HL-60 (cell line): ENCODE measurements at regions not wholly inside any gene's neighbourhood (a gene's known extent, or its start where the extent isn't known, plus 50 kb on each side); places are given as distances from the start of the nearest gene placed in this dataset.

Experiments used
- POLR2AphosphoS5 ChIP-seq: IDR thresholded peaks from 2 replicates; pipeline ENCODE4 v1.6.1; 2012; ENCODE audit warnings: low read depth
- TF ChIP-seq, protein P1 (sequence below): IDR thresholded peaks from one replicate; pipeline ENCODE4 v1.5.1; 2011; ENCODE audit warnings: low read length, control low read depth, inconsistent platforms; ENCODE audit not compliant: insufficient read depth

DNA sequence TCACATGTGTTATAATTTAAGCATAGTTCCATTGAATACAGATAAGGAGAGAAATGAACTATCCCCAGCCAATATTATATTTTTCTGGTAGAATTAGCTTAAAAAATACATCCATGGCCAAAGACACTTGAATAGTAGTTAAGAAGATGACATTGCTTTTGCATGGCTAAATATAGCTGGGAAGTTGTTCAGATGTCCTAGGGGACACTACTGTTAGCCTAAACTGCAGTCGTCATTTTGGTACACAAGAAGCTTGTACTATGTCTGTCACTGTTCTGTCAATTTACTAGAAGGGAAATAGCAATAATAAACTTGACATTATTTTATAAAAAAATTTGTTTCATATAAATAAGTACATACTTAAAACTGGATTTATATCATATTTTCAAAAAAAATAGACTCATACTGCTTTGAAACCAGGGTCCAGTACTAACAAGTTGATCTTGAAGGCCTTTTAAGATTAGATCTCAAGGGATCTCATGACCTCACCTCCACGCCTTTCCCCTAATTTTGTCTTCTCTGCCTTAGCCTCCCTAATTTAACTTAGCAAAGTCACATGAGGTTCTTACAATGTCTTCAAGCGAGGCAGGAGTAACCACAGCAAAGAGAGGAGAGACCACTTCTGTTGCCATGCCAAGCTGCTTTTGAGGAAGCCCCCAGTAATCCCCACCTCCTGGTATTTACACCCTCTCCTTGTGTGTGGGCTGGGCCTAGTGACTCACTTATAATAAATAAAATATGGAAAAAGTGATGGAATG is 81.0 kb downstream of the AVPR1A start:
- TF ChIP-seq, protein P1, sequence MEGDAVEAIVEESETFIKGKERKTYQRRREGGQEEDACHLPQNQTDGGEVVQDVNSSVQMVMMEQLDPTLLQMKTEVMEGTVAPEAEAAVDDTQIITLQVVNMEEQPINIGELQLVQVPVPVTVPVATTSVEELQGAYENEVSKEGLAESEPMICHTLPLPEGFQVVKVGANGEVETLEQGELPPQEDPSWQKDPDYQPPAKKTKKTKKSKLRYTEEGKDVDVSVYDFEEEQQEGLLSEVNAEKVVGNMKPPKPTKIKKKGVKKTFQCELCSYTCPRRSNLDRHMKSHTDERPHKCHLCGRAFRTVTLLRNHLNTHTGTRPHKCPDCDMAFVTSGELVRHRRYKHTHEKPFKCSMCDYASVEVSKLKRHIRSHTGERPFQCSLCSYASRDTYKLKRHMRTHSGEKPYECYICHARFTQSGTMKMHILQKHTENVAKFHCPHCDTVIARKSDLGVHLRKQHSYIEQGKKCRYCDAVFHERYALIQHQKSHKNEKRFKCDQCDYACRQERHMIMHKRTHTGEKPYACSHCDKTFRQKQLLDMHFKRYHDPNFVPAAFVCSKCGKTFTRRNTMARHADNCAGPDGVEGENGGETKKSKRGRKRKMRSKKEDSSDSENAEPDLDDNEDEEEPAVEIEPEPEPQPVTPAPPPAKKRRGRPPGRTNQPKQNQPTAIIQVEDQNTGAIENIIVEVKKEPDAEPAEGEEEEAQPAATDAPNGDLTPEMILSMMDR: no peak
- TF ChIP-seq POLR2AphosphoS5: no peak
